ENCODE measurements at regions not wholly inside any gene's neighbourhood (a gene's known extent, or its start where the extent isn't known, plus 50 kb on each side); places are given as distances from the start of the nearest gene placed in this dataset.

DNA sequence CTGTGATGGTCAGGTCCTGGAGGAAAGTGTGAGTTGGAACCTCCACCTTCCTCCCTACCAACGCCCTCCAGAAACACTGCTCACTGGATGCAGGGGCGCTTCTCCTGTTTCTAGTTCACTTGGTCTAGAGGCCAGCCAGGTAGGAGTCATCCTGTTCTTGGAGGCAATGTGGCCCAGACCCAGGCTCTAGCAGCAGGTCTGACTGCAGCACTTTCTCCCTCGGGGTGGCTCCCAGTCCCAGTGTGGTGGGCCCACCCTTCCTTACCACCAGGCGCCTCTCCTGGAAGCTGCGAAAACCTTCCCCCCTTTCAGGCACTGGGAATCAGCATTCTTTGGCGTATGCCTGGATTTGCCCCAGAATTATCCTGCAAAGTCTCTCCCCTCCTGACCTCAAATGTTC lies 292.8 kb downstream of the SOX11 start:
- DNase-seq, result no peak
- H3K4me1 ChIP-seq, result no peaks in the 10 kb centered on the region
- H3K4me3 ChIP-seq, result no peak overlapping the region
- in situ Hi-C loops (cut with MboI; ENCODE audit: low sequenced_read_pairs in 4 of 4) (no loop called here), intact Hi-C loops (cut with DNase I; ENCODE audit: low total_unique reads) (no loop called here)
- TF ChIP-seq, protein P1, sequence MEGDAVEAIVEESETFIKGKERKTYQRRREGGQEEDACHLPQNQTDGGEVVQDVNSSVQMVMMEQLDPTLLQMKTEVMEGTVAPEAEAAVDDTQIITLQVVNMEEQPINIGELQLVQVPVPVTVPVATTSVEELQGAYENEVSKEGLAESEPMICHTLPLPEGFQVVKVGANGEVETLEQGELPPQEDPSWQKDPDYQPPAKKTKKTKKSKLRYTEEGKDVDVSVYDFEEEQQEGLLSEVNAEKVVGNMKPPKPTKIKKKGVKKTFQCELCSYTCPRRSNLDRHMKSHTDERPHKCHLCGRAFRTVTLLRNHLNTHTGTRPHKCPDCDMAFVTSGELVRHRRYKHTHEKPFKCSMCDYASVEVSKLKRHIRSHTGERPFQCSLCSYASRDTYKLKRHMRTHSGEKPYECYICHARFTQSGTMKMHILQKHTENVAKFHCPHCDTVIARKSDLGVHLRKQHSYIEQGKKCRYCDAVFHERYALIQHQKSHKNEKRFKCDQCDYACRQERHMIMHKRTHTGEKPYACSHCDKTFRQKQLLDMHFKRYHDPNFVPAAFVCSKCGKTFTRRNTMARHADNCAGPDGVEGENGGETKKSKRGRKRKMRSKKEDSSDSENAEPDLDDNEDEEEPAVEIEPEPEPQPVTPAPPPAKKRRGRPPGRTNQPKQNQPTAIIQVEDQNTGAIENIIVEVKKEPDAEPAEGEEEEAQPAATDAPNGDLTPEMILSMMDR (IDR thresholded peaks at IDR 0.05 in 4 of 5, conservative IDR thresholded peaks at IDR 0.05 in 1 of 5), result no peak
- TF ChIP-seq POLR2A (IDR thresholded peaks at IDR 0.05), result no peak
- ATAC-seq, result no peak
- no peak overlapping the region for H3K27ac ChIP-seq
- H3K9me3 ChIP-seq, result no peaks in the 10 kb centered on the region
- no peaks in the 10 kb centered on the region for H3K36me3 ChIP-seq
- H3K27me3 ChIP-seq, result peaks cover 7 to 16% (median 14%) of the 10 kb centered on the region in 3 donors

DNA sequence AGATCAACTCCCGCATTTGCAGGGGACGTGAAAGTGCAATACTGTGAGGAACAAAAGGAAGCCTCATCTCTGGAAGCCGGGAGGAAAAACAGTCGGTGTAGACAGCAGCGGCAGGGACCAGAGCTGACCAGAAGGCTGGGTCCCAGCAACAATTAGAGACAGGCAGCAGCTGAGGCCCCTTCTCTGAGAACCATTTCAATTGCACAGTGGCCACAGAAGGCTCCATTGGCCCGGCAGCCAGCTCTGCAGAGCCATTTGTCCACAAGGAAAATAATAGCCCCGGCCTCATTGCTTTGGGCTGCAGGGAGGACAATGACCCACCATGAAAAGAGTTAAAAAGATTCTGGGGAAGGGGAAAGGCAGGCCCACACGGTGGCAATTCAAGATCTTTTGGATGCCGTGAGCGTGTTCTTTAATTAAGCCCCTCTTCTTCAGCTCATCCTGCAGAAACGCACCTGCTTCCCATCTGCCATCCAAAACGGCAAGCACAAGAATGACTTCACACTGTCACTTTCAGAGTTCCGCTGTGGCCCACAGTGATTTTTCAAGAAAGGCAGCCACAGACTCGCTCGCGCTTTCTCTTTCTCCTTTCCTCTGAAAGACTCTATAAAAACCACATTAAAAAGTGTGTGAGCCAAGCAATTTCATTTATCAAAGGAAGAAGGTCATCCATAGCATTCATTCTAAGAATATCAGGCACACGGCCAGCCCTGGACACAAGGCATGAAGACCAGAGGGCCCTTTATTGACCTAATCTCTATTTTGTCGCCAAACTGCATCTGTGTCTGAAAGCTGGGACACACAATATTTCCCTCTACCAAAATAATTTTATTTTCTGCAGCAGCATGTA lies 293.6 kb downstream of the SOX11 start:
- peaks cover 7 to 16% (median 14%) of the 10 kb centered on the region in 3 donors for H3K27me3 ChIP-seq
- no peaks in the 10 kb centered on the region for H3K9me3 ChIP-seq
- no peak for ATAC-seq
- H3K36me3 ChIP-seq, result no peaks in the 10 kb centered on the region
- no peak overlapping the region for H3K4me3 ChIP-seq
- no peak for DNase-seq
- no peak for TF ChIP-seq POLR2A (IDR thresholded peaks at IDR 0.05)
- TF ChIP-seq, protein P1 (IDR thresholded peaks at IDR 0.05 in 4 of 5, conservative IDR thresholded peaks at IDR 0.05 in 1 of 5), result no peak
- H3K27ac ChIP-seq, result no peak overlapping the region
- intact Hi-C loops (cut with DNase I; ENCODE audit: low total_unique reads) (no loop called here), in situ Hi-C loops (cut with MboI; ENCODE audit: low sequenced_read_pairs in 4 of 4) (no loop called here)
- no peaks in the 10 kb centered on the region for H3K4me1 ChIP-seq

DNA sequence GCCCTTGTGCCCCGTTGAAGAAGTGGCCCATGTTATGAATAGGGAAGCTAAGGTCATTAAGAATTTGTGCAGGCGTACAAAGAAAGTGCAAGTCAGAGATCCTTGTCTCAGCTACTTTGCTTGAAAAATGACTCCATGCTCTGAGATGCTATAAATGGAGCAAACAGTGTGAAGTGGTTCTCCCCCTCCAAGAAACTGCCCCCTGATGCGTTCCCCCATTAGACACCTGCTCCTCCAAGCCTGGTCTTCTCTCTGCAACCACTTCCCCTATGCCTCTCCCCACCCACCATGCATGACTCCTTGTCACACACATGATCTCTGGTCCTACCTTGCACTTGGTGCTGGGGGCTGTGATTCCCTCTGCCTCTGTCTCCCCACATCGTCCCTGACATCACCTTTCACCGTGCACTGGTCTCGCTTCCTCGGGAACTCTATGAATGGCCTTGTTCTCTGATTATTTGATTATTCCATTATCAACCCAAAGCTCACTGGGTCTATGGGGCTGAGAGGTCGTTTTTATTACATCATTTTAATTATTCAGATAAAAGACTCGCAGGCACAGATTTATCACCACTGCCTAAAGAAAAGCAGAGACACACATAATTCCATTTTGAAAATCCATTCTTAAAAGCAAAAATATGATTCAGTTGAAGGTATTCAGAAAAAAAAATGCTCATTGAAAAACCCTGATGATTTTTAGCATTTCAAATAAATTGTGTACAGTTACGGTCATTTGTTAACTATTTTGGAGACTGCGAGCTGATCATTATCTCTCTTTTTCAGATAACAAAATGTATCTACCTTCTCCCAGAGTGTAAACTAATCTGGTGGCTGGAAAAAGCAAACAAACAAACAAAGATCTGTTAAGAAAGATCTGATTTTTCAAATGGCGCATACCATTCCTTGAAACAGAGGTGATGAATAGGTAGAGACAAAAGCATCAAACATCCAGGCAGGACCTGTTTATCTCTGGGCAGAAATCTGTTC lies 294.9 kb downstream of the SOX11 start:
- no peak overlapping the region for H3K27ac ChIP-seq
- no peaks in the 10 kb centered on the region for H3K9me3 ChIP-seq
- H3K36me3 ChIP-seq, result no peaks in the 10 kb centered on the region
- intact Hi-C loops (cut with DNase I; ENCODE audit: low total_unique reads) (no loop called here), in situ Hi-C loops (cut with MboI; ENCODE audit: low sequenced_read_pairs in 4 of 4) (no loop called here)
- peaks cover 4 to 7% (median 7%) of the 10 kb centered on the region in 3 donors for H3K27me3 ChIP-seq
- no peak for TF ChIP-seq POLR2A (IDR thresholded peaks at IDR 0.05)
- TF ChIP-seq, protein P1 (IDR thresholded peaks at IDR 0.05 in 4 of 5, conservative IDR thresholded peaks at IDR 0.05 in 1 of 5), result no peak
- no peak overlapping the region for H3K4me3 ChIP-seq
- no peak for DNase-seq
- ATAC-seq, result no peak
- no peaks in the 10 kb centered on the region for H3K4me1 ChIP-seq

DNA sequence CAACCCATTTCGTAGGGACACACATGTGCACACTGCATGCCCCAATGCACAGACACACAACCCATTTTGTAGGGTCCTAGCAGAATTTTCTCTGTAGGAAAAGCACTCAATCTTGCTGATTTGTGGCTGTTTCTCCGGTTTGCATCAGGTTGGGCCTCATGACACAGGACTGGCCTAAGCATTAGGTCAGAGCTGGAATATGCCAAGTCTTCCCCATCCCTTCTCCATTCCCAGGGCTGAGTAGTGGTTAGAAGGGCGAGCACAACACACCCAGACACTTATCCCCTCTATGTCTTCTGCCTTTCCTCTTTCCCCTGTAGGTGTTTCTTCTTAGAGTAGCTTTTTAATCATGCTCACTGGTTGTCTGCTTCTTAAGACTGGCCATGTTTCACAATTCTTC lies 295.9 kb downstream of the SOX11 start:
- intact Hi-C loops (cut with DNase I; ENCODE audit: low total_unique reads) (no loop called here), in situ Hi-C loops (cut with MboI; ENCODE audit: low sequenced_read_pairs in 4 of 4) (no loop called here)
- no peak overlapping the region for H3K4me3 ChIP-seq

More for the DNA sequence above, 295.9 kb downstream of the SOX11 start:
- no peak for DNase-seq
- Histone ChIP-seq H3K9me3 (no peaks in the 10 kb centered on the region), H3K27me3 (peaks cover 0 to 3% (median under 1%) of the 10 kb centered on the region in 3 donors), H3K4me1 (no peaks in the 10 kb centered on the region), H3K36me3 (no peaks in the 10 kb centered on the region), H3K27ac (no peak overlapping the region)
- TF ChIP-seq, protein P1 (IDR thresholded peaks at IDR 0.05 in 4 of 5, conservative IDR thresholded peaks at IDR 0.05 in 1 of 5), result no peak
- TF ChIP-seq POLR2A (IDR thresholded peaks at IDR 0.05), result no peak
- ATAC-seq, result no peak

All from gastrocnemius medialis (tissue), 4 donors.